ENCODE measurements at regions not wholly inside any gene's neighbourhood (a gene's known extent, or its start where the extent isn't known, plus 50 kb on each side); places are given as distances from the start of the nearest gene placed in this dataset.

GRCh38 chr12:16984484-16984883 is 378.5 kb upstream of the LMO3 start:
- TF ChIP-seq CTCF (conservative IDR thresholded peaks at IDR 0.05; ENCODE audit: low read length) (no peak), EZH2phosphoT487 (IDR thresholded peaks at IDR 0.05; ENCODE audit: borderline replicate concordance) (no peak)
